Gastrocnemius medialis (tissue), 4 donors: ENCODE measurements at regions not wholly inside any gene's neighbourhood (a gene's known extent, or its start where the extent isn't known, plus 50 kb on each side); places are given as distances from the start of the nearest gene placed in this dataset.

Experiments used
- ATAC-seq, 2 donors: fragments of 150-250 bp; one replicate each; pipeline ENCODE4 v1.9.1; 2016
- DNase-seq, 2 donors: peaks; one replicate each; pipeline ENCODE4 v3.0.0-alpha.2; 2019
- H3K27ac ChIP-seq, 4 donors: fragments of 200-600 bp; sonication (generic); 1 replicate in 1 of 4; 2 replicates in 3 of 4; pipeline ENCODE4 v1.5.1; 2016 to 2018; ENCODE audit warnings: mild to moderate bottlenecking in 2 of 4, moderate library complexity in 1 of 4
- H3K27me3 ChIP-seq, 3 donors: fragments of 200-600 bp; sonication (generic) in 2 of 3; 1 replicate in 1 of 3; 2 replicates in 2 of 3; pipeline versions ENCODE4 v1.5.1 to v1.6.0; 2016 to 2019; ENCODE audit warnings: mild to moderate bottlenecking in 1 of 3, moderate library complexity in 1 of 3
- H3K36me3 ChIP-seq, 2 donors: fragments of 200-600 bp; sonication (generic) in 1 of 2; one replicate each; pipeline ENCODE4 v1.5.1; 2017 to 2018
- H3K4me1 ChIP-seq, 2 donors: fragments of 200-600 bp; sonication (generic) in 1 of 2; one replicate each; pipeline ENCODE4 v1.5.1; 2016 to 2017; ENCODE audit warnings: mild to moderate bottlenecking in 2 of 2
- H3K4me3 ChIP-seq, 4 donors: fragments of 200-600 bp; sonication (generic) in 3 of 4; 1 replicate in 1 of 4; 2 replicates in 3 of 4; pipeline ENCODE4 v1.5.1; 2016 to 2019; ENCODE audit warnings: mild to moderate bottlenecking in 2 of 4
- H3K9me3 ChIP-seq, 3 donors: fragments of 200-600 bp; sonication (generic) in 2 of 3; 1 replicate in 1 of 3; 2 replicates in 2 of 3; pipeline ENCODE4 v1.5.1; 2016 to 2019
- POLR2A ChIP-seq, 2 donors: fragments of 450-650 bp; IDR thresholded peaks; one replicate each; pipeline ENCODE4 v1.6.1; 2017; ENCODE audit warnings: antibody characterized with exemption in 2 of 2, mild to moderate bottlenecking in 2 of 2, moderate library complexity in 2 of 2
- in situ Hi-C, 4 donors: fragments of 200-750 bp; cut with MboI; loops; one replicate each; pipeline versions ENCODE4 v1.15.0 to v1.8.0; 2017; ENCODE audit warnings: low sequenced_read_pairs in 4 of 4
- intact Hi-C: fragments of 100-400 bp; cut with DNase I; formaldehyde crosslinking; loops from one replicate; pipeline ENCODE4 v1.15.1; 2023; ENCODE audit warnings: low total_unique reads
- TF ChIP-seq, protein P1 (sequence below), 5 experiments: fragments of 450-650 bp in 3 of 5; fragments of 200-600 bp in 2 of 5; sonication (generic) in 2 of 5; IDR thresholded peaks in 4 of 5; conservative IDR thresholded peaks in 1 of 5; 1 replicate in 4 of 5; 2 replicates in 1 of 5; pipeline ENCODE4 v1.5.1; 2016 to 2019; ENCODE audit warnings: antibody characterized with exemption in 5 of 5, mild to moderate bottlenecking in 3 of 5, moderate library complexity in 3 of 5

DNA sequence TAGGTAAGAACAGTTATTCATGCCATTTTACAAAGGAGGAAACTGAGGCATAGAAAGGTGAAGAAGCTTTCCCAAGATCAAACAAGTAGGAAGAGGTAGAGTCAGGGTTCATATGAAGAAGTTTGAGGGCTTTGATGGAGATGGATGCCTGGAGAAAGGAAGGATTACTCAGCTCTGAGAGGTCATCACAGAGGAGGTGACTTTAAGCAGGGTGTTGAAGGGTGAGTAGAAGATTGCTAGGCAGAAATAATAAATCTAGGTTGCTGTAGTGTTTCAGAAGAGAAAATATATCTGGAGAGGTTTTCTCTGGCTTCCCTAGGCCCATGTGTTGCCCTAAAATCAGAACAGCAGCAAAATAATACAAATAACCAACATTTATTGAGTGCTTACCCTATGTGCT lies 196.3 kb downstream of the PALM2AKAP2 start:
- Histone ChIP-seq H3K4me1 (peaks cover 0 to 7% of the 10 kb centered on the region in 2 donors), H3K9me3 (no peaks in the 10 kb centered on the region), H3K36me3 (no peaks in the 10 kb centered on the region), H3K27ac (no peak overlapping the region), H3K4me3 (no peak overlapping the region), H3K27me3 (no peaks in the 10 kb centered on the region)
- TF ChIP-seq, protein P1, sequence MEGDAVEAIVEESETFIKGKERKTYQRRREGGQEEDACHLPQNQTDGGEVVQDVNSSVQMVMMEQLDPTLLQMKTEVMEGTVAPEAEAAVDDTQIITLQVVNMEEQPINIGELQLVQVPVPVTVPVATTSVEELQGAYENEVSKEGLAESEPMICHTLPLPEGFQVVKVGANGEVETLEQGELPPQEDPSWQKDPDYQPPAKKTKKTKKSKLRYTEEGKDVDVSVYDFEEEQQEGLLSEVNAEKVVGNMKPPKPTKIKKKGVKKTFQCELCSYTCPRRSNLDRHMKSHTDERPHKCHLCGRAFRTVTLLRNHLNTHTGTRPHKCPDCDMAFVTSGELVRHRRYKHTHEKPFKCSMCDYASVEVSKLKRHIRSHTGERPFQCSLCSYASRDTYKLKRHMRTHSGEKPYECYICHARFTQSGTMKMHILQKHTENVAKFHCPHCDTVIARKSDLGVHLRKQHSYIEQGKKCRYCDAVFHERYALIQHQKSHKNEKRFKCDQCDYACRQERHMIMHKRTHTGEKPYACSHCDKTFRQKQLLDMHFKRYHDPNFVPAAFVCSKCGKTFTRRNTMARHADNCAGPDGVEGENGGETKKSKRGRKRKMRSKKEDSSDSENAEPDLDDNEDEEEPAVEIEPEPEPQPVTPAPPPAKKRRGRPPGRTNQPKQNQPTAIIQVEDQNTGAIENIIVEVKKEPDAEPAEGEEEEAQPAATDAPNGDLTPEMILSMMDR (IDR thresholded peaks at IDR 0.05 in 4 of 5, conservative IDR thresholded peaks at IDR 0.05 in 1 of 5) = no peak
- TF ChIP-seq POLR2A (IDR thresholded peaks at IDR 0.05) = no peak
- intact Hi-C loops = no loop called here
- DNase-seq (no peak), ATAC-seq (no peak)
- in situ Hi-C loops = no loop called here

DNA sequence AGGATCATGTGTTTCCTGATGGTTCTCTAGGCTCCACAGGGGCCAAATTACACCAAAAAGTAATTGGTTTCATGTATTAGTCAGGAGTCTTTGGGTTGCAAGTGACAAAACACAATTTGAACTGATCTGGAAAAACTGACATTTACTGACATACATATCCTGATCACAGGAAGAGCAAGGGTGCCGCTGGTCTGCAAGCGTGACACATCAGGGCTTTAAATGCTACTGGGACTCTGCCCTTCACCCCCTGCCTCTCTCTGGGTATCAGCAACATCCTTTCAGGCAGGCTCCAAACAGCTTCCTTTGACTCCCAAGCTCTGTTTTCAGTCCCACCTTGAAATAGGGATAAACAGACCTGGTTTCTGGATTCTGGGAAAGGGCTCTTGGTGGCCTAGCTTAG lies 197.5 kb downstream of the PALM2AKAP2 start:
- intact Hi-C loops (no loop called here), in situ Hi-C loops (no loop called here)
- Histone ChIP-seq H3K9me3 (no peaks in the 10 kb centered on the region), H3K27ac (no peak overlapping the region), H3K4me1 (peaks cover 0 to 7% of the 10 kb centered on the region in 2 donors), H3K27me3 (no peaks in the 10 kb centered on the region), H3K4me3 (no peak overlapping the region), H3K36me3 (no peaks in the 10 kb centered on the region)
- no peak for DNase-seq
- no peak for ATAC-seq
- TF ChIP-seq, protein P1 (IDR thresholded peaks at IDR 0.05 in 4 of 5, conservative IDR thresholded peaks at IDR 0.05 in 1 of 5) = no peak
- no peak for TF ChIP-seq POLR2A (IDR thresholded peaks at IDR 0.05)

DNA sequence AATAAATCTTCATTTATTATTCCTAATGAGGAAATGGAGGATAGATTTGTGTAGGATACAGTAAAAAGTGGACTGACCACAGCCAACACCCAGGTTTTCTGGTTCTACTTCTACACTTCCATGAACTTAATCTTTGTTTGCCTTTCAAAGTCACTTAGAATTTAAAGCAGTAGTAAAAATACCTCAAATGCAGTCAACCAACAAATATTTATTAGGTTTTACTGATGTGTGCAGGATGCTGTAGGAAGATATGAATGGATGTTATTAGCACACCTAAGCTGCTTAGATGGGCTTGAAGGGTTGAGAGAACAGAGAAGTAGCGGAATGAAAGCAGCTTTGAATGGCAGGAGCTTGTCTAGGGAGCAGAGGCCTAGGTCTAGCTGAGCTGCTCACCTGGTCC lies 201.1 kb downstream of the PALM2AKAP2 start:
- H3K4me1 ChIP-seq = no peaks in the 10 kb centered on the region
- no peaks in the 10 kb centered on the region for H3K27me3 ChIP-seq
- TF ChIP-seq, protein P1 (IDR thresholded peaks at IDR 0.05 in 4 of 5, conservative IDR thresholded peaks at IDR 0.05 in 1 of 5) = no peak
- no peak for TF ChIP-seq POLR2A (IDR thresholded peaks at IDR 0.05)
- no peaks in the 10 kb centered on the region for H3K36me3 ChIP-seq
- no peak overlapping the region for H3K4me3 ChIP-seq
- intact Hi-C loops = no loop called here
- no peak for ATAC-seq
- no peak overlapping the region for H3K27ac ChIP-seq
- no peaks in the 10 kb centered on the region for H3K9me3 ChIP-seq
- in situ Hi-C loops = loop anchor here in 1 of 4 donors (10.0 kb wide), 1 partner anchor 64 kb away; no protein-coding TSS in a partner anchor
- no peak for DNase-seq

DNA sequence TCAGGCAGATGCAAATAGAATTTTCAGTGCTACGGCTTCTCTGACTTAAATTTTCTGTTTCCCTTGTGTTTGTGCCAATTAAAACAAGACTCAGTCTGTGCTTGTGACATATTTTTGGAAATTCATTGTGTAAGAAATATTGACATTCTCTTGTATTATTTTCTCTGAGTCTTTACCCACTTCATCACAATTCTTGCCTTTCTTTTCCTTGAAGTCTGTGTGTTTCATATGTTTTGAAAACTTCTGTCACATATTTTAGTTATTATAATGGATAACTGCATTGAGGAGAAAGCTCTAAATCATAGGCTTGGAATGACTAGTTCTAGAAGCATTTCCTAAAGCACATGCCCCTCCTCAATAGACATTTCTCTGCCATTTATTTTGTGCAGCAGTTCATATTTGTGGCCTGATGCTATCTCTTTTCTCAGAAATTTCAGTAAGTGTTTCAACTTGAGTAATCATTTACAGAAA lies 206.6 kb downstream of the PALM2AKAP2 start:
- H3K27me3 ChIP-seq = no peaks in the 10 kb centered on the region
- H3K27ac ChIP-seq = no peak overlapping the region
- no peaks in the 10 kb centered on the region for H3K4me1 ChIP-seq
- in situ Hi-C loops = loop anchor here in 1 of 4 donors (10.0 kb wide), 1 partner anchor 58 kb away; no protein-coding TSS in a partner anchor
- no peak for DNase-seq
- no peaks in the 10 kb centered on the region for H3K36me3 ChIP-seq
- no peaks in the 10 kb centered on the region for H3K9me3 ChIP-seq
- ATAC-seq = no peak
- no peak overlapping the region for H3K4me3 ChIP-seq
- TF ChIP-seq POLR2A (IDR thresholded peaks at IDR 0.05) = no peak
- intact Hi-C loops = no loop called here

DNA sequence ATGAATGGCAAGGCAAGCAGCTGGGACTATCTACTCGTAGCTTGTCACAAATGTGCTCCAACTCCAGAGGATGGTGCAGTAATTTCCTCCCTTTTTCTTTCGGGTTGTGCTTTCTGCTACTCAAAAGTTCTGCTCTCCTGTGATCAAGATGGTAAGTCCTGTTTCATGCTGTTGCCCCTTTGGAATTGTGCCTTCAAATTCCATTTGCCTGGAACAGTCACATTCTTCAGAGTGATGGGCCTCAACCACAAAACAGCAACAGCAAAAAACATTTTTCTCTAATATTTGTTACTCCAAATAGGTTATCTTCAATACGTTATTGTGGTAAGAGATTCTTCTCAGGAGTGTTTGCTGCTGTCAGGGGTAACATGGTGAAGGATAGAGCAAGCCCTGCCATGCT lies 209.3 kb downstream of the PALM2AKAP2 start:
- no peak for ATAC-seq
- H3K36me3 ChIP-seq = no peaks in the 10 kb centered on the region
- intact Hi-C loops = no loop called here

More for the DNA sequence above, 209.3 kb downstream of the PALM2AKAP2 start:
- no peak overlapping the region for H3K4me3 ChIP-seq
- no peak for TF ChIP-seq POLR2A (IDR thresholded peaks at IDR 0.05)
- TF ChIP-seq, protein P1 (IDR thresholded peaks at IDR 0.05 in 4 of 5, conservative IDR thresholded peaks at IDR 0.05 in 1 of 5) = no peak
- DNase-seq = no peak
- in situ Hi-C loops = loop anchor here in 1 of 4 donors (10.0 kb wide), 1 partner anchor 56 kb away; no protein-coding TSS in a partner anchor
- no peak overlapping the region for H3K27ac ChIP-seq
- no peaks in the 10 kb centered on the region for H3K4me1 ChIP-seq
- no peaks in the 10 kb centered on the region for H3K9me3 ChIP-seq
- no peaks in the 10 kb centered on the region for H3K27me3 ChIP-seq
